LoVo (cell line): ENCODE measurements at regions not wholly inside any gene's neighbourhood (a gene's known extent, or its start where the extent isn't known, plus 50 kb on each side); places are given as distances from the start of the nearest gene placed in this dataset.

ENCODE experiments used
- DNase-seq: peaks from one replicate; pipeline ENCODE4 v3.0.0-alpha.2; 2016; ENCODE audit warnings: low spot score

GRCh38 chr4:179563741-179564140 lies 2121.5 kb upstream of the AGA start:
- DNase-seq, result no peak

GRCh38 chr4:179569549-179569948 lies 2127.3 kb upstream of the AGA start:
- DNase-seq, result no peak

- DNase-seq, result no peak
Measured at GRCh38 chr4:179582164-179582905, 2140.1 kb upstream of the AGA start.

- DNase-seq, result no peak
Measured at GRCh38 chr4:179583221-179583620, 2141.0 kb upstream of the AGA start.

GRCh38 chr4:179584101-179584500 lies 2141.9 kb upstream of the AGA start:
- DNase-seq, result no peak

- no peak for DNase-seq
Measured at GRCh38 chr4:179585761-179586160, 2143.5 kb upstream of the AGA start.

GRCh38 chr4:179586460-179586859 lies 2144.2 kb upstream of the AGA start:
- no peak for DNase-seq

- DNase-seq, result no peak
Measured at GRCh38 chr4:179595671-179596410, 2153.6 kb upstream of the AGA start.

GRCh38 chr4:179596621-179597020 lies 2154.4 kb upstream of the AGA start:
- no peak for DNase-seq

- DNase-seq, result no peak
Measured at GRCh38 chr4:179597301-179597700, 2155.1 kb upstream of the AGA start.

GRCh38 chr4:179601671-179602070 lies 2159.4 kb upstream of the AGA start:
- DNase-seq, result no peak

GRCh38 chr4:179605196-179605595 lies 2163.0 kb upstream of the AGA start:
- DNase-seq, result no peak

GRCh38 chr4:179607003-179607402 lies 2164.8 kb upstream of the AGA start:
- no peak for DNase-seq

GRCh38 chr4:179615704-179616103 lies 2173.5 kb upstream of the AGA start:
- no peak for DNase-seq

GRCh38 chr4:179618966-179619365 lies 2176.7 kb upstream of the AGA start:
- DNase-seq, result no peak

GRCh38 chr4:179624768-179625181 lies 2182.5 kb upstream of the AGA start:
- DNase-seq, result no peak

- DNase-seq, result no peak
Measured at GRCh38 chr4:179625406-179625805, 2183.2 kb upstream of the AGA start.

- DNase-seq, result no peak
Measured at GRCh38 chr4:179626687-179627086, 2184.4 kb upstream of the AGA start.

- DNase-seq, result no peak
Measured at GRCh38 chr4:179631321-179631720, 2189.1 kb upstream of the AGA start.

- DNase-seq, result no peak
Measured at GRCh38 chr4:179634862-179635261, 2192.6 kb upstream of the AGA start.

GRCh38 chr4:179662522-179662921 lies 2220.3 kb upstream of the AGA start:
- DNase-seq, result no peak

- no peak for DNase-seq
Measured at GRCh38 chr4:179663641-179664429, 2221.6 kb upstream of the AGA start.
